Upper lobe of left lung (tissue), 4 donors: ENCODE measurements at regions not wholly inside any gene's neighbourhood (a gene's known extent, or its start where the extent isn't known, plus 50 kb on each side); places are given as distances from the start of the nearest gene placed in this dataset.

Source experiments
- CTCF ChIP-seq, 6 experiments: fragments of 450-650 bp in 4 of 6; fragments of 200-600 bp in 2 of 6; sonication (generic) in 2 of 6; IDR thresholded peaks; one replicate each; pipeline ENCODE4 v1.5.1; 2016 to 2019; ENCODE audit warnings: antibody characterized with exemption in 6 of 6
- EP300 ChIP-seq, 4 donors: sonication (generic); formaldehyde crosslinking; IDR thresholded peaks; one replicate each; pipeline ENCODE4 v1.5.1; 2017; ENCODE audit warnings: antibody characterized with exemption in 4 of 4, control low read depth in 2 of 4
- POLR2A ChIP-seq, 4 donors: fragments of 450-650 bp; IDR thresholded peaks; one replicate each; pipeline ENCODE4 v1.5.1; 2016 to 2017; ENCODE audit warnings: antibody characterized with exemption in 4 of 4, mild to moderate bottlenecking in 2 of 4

- TF ChIP-seq CTCF (IDR thresholded peaks at IDR 0.05): no peak
- no peak for TF ChIP-seq POLR2A (IDR thresholded peaks at IDR 0.05)
- TF ChIP-seq EP300 (IDR thresholded peaks at IDR 0.05): no peak
Measured at GRCh38 chr10:6716516-6716915, 136.4 kb upstream of the PRKCQ start.
